A673 (cell line): ENCODE measurements at regions not wholly inside any gene's neighbourhood (a gene's known extent, or its start where the extent isn't known, plus 50 kb on each side); places are given as distances from the start of the nearest gene placed in this dataset.

Source experiments
- BruUV-seq: library from RNA; stranded (reverse); fragments of 400-500 nt; replicated peaks from 2 replicates; lab custom pipeline; 2021; lab: Mats Ljungman, UMichigan
- CTCF ChIA-PET: fragments of 300-600 bp; sonication (Branson Sonifier 250); formaldehyde crosslinking; loops from one replicate; lab custom pipeline; 2022; ENCODE audit warnings: antibody characterized with exemption; lab: Charles Lee
- POLR2A ChIA-PET: fragments of 300-600 bp; sonication (Branson Sonifier 250); formaldehyde crosslinking; loops from one replicate; lab custom pipeline; 2022; ENCODE audit warnings: antibody characterized with exemption; ENCODE audit not compliant: low non-redundant PET; lab: Charles Lee
- DNase-seq: peaks from one replicate; pipeline ENCODE4 v3.0.0-alpha.2; 2015; ENCODE audit warnings: low spot score
- H3K27ac ChIP-seq: fragments of 200-600 bp; sonication (generic); 2 replicates; pipeline ENCODE4 v1.5.1; 2016; ENCODE audit warnings: mixed run types, low read depth, mild to moderate bottlenecking, mixed read lengths, antibody characterized with exemption, low read length; ENCODE audit not compliant: poor library complexity, severe bottlenecking
- H3K27me3 ChIP-seq: fragments of 200-600 bp; sonication (generic); replicated peaks from 2 replicates; pipeline ENCODE4 v1.6.1; 2017; ENCODE audit warnings: mixed run types, low read depth, mild to moderate bottlenecking, mixed read lengths, antibody characterized with exemption, low read length; ENCODE audit not compliant: insufficient read depth, poor library complexity
- H3K36me3 ChIP-seq: fragments of 200-600 bp; sonication (generic); 2 replicates; pipeline ENCODE4 v1.6.1; 2016; ENCODE audit warnings: mixed run types, mild to moderate bottlenecking, mixed read lengths, antibody characterized with exemption, low read length; ENCODE audit not compliant: insufficient read depth, poor library complexity, severe bottlenecking
- H3K4me1 ChIP-seq: fragments of 200-600 bp; sonication (generic); 2 replicates; pipeline ENCODE4 v1.6.1; 2017; ENCODE audit warnings: mixed run types, mild to moderate bottlenecking, mixed read lengths, antibody characterized with exemption, low read length; ENCODE audit not compliant: insufficient read depth, poor library complexity, severe bottlenecking
- H3K4me3 ChIP-seq: fragments of 200-600 bp; sonication (generic); 2 replicates; pipeline ENCODE4 v1.5.1; 2016; ENCODE audit warnings: low read depth, mixed run types, mild to moderate bottlenecking, mixed read lengths, low read length; ENCODE audit not compliant: poor library complexity, severe bottlenecking
- H3K9me3 ChIP-seq: fragments of 200-600 bp; sonication (generic); 2 replicates; pipeline ENCODE4 v1.6.1; 2016; ENCODE audit warnings: mixed run types, low read depth, mild to moderate bottlenecking, mixed read lengths, antibody characterized with exemption, low read length; ENCODE audit not compliant: poor library complexity, severe bottlenecking
- EZH2 ChIP-seq: fragments of 200-600 bp; sonication (generic); IDR thresholded peaks from 2 replicates; pipeline ENCODE4 v1.6.1; 2017; ENCODE audit warnings: borderline replicate concordance, low read depth, mild to moderate bottlenecking, mixed read lengths, antibody characterized with exemption, low read length; ENCODE audit not compliant: poor library complexity, severe bottlenecking
- intact Hi-C: fragments of 100-400 bp; cut with micrococcal nuclease; formaldehyde crosslinking; loops from one replicate; pipeline ENCODE4 v1.10.0; 2022; ENCODE audit not compliant: unreplicated experiment
- TF ChIP-seq, protein P1 (sequence below): fragments of 300-800, 200-600 bp; sonication (generic); conservative IDR thresholded peaks from 2 replicates; pipeline ENCODE4 v1.5.1; 2017; ENCODE audit warnings: low read depth, mild to moderate bottlenecking, antibody characterized with exemption, low read length, moderate library complexity, mixed read lengths

DNA sequence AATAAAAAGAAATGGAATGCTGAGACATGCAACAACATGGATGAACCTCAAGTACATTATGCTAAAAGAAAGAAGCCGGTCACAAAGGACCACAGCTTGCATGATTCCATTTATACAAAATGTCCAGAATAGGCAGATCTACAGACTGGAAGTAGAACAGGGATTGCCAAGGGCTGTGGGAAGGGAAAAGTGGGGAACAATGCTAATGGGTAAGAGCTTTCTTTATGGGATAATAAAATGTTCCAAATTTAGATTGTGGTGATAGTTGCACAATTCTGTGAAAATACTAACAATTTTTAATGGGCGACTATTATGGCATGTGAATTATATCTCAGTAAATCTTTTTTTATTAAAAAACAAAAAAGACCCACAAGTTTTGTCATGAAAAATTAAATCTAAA is 106.2 kb downstream of the TMCO5A start:
- TF ChIP-seq, protein P1, sequence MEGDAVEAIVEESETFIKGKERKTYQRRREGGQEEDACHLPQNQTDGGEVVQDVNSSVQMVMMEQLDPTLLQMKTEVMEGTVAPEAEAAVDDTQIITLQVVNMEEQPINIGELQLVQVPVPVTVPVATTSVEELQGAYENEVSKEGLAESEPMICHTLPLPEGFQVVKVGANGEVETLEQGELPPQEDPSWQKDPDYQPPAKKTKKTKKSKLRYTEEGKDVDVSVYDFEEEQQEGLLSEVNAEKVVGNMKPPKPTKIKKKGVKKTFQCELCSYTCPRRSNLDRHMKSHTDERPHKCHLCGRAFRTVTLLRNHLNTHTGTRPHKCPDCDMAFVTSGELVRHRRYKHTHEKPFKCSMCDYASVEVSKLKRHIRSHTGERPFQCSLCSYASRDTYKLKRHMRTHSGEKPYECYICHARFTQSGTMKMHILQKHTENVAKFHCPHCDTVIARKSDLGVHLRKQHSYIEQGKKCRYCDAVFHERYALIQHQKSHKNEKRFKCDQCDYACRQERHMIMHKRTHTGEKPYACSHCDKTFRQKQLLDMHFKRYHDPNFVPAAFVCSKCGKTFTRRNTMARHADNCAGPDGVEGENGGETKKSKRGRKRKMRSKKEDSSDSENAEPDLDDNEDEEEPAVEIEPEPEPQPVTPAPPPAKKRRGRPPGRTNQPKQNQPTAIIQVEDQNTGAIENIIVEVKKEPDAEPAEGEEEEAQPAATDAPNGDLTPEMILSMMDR: no peak
- TF ChIP-seq EZH2: no peak
- Histone ChIP-seq H3K27me3 (no peaks in the 10 kb centered on the region), H3K27ac (no peak overlapping the region), H3K4me3 (no peak overlapping the region), H3K4me1 (no peaks in the 10 kb centered on the region), H3K9me3 (no peaks in the 10 kb centered on the region), H3K36me3 (no peaks in the 10 kb centered on the region)
- POLR2A ChIA-PET: no interaction called here
- CTCF ChIA-PET: no interaction called here
- intact Hi-C loops: no loop called here
- BruUV-seq: no TSS peak
- DNase-seq: no peak

DNA sequence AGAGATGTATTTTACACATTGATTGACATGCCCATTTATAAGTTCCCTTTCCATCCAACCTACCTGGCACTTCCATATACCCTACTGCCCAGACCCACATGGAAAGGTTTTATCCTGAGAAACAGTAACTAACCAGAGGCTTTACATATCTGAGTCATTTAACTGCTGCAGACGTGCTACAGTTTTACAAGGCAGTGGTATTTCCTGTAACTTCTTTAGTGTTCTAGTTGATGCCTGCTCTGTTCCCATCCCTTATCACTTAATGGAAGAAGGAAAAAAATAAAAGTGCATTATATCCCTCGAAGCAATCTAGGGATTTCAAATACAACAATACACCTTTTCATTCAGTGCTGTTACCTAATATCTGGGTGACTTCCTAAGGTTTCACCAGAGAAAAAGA is 107.1 kb downstream of the TMCO5A start:
- H3K4me1 ChIP-seq: no peaks in the 10 kb centered on the region
- intact Hi-C loops: no loop called here
- no peaks in the 10 kb centered on the region for H3K9me3 ChIP-seq
- no peak overlapping the region for H3K27ac ChIP-seq
- peak; percentile 14 for DNase-seq
- ChIA-PET POLR2A (no interaction called here), CTCF (no interaction called here)
- H3K4me3 ChIP-seq: no peak overlapping the region
- H3K27me3 ChIP-seq: no peaks in the 10 kb centered on the region
- BruUV-seq: no TSS peak
- H3K36me3 ChIP-seq: no peaks in the 10 kb centered on the region
- no peak for TF ChIP-seq EZH2
- TF ChIP-seq, protein P1: no peak

DNA sequence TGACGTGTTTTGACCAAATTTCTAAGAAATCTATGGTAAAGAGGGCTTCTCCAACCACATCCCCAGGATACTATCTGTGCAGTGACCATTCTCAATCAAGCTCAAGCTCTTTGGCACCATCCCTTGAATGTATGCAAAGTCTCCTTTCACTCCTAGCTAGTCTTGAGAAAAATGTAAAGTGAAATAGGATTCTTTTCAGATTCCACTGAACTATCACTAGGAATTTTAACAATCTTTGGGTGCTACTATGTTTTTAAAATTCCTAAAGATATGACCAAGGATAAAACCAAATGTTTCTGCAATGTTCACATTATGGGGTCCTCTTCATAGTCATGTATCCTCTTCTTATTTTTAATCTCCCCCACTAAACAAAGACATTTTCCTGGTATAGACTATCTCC is 107.8 kb downstream of the TMCO5A start:
- H3K27ac ChIP-seq: no peak overlapping the region

DNA sequence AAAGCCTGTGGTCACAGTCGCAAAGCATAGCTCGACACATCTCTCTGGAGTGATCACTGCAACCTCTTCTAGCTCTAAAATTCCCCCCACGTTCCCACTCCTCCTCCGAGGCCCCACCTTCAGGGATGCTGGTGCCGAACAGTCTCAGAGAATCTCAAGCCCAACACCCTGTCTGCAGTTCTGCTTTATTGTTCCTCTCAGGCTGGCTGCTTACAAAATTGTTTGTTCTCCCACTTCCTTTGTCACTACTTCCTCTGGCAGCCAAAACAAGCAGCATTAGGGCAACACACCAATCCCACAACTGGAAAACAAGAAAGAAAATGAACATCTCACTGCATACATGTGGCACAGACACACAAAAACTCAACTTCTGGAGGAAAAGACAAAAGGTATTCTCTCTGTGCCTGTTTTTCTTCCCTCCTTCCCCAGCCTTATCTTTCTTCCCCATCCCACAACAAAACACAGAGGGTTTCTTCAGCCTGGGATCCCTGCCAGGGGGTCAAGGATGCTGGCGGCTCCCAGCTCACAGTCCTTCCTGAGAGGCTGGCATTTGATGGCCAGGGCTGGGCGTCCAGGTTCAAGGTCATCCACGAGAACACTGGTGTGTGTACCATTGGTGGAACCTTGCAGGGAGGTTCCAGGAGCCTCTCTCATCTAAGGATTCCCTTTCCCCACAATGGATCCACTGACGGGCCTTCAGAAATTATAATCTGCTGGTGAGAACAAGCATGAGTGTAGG is 108.4 kb downstream of the TMCO5A start:
- POLR2A ChIA-PET: no interaction called here
- DNase-seq: no peak
- no peaks in the 10 kb centered on the region for H3K36me3 ChIP-seq
- intact Hi-C loops: no loop called here
- CTCF ChIA-PET: no interaction called here
- H3K9me3 ChIP-seq: no peaks in the 10 kb centered on the region
- H3K27me3 ChIP-seq: no peaks in the 10 kb centered on the region
- no peak overlapping the region for H3K27ac ChIP-seq
- no peak overlapping the region for H3K4me3 ChIP-seq
- TF ChIP-seq, protein P1: no peak
- TF ChIP-seq EZH2: no peak
- BruUV-seq: no TSS peak
- H3K4me1 ChIP-seq: no peaks in the 10 kb centered on the region

More for the DNA sequence above, 107.8 kb downstream of the TMCO5A start:
- Histone ChIP-seq H3K4me3 (no peak overlapping the region), H3K9me3 (no peaks in the 10 kb centered on the region), H3K4me1 (no peaks in the 10 kb centered on the region), H3K36me3 (no peaks in the 10 kb centered on the region), H3K27me3 (no peaks in the 10 kb centered on the region)
- POLR2A ChIA-PET: no interaction called here
- BruUV-seq: no TSS peak
- no peak for DNase-seq
- CTCF ChIA-PET: no interaction called here
- no peak for TF ChIP-seq EZH2
- intact Hi-C loops: no loop called here
